K562 (cell line): ENCODE measurements at regions not wholly inside any gene's neighbourhood (a gene's known extent, or its start where the extent isn't known, plus 50 kb on each side); places are given as distances from the start of the nearest gene placed in this dataset.

Experiments used
- CBFB ChIP-seq: sonication (generic); formaldehyde crosslinking; IDR thresholded peaks from 2 replicates; pipeline ENCODE4 v1.4.0; 2020; ENCODE audit warnings: mild to moderate bottlenecking, missing genetic modification reagents
- CHD4 ChIP-seq: fragments of 200-600 bp; sonication (generic); IDR thresholded peaks from 3 replicates; pipeline ENCODE4 v1.6.1; 2012; ENCODE audit warnings: low read depth, mild to moderate bottlenecking, mixed read lengths, low read length, inconsistent platforms; ENCODE audit not compliant: insufficient read depth, insufficient replicate concordance, poor library complexity, severe bottlenecking
- ETV6 ChIP-seq, 3 experiments: fragments of 150-350 bp in 1 of 3; sonication (generic) in 1 of 3; formaldehyde crosslinking in 1 of 3; IDR thresholded peaks; 2 replicates each; pipeline versions ENCODE4 v1.6.1 to v1.8.0; 2014 to 2022; ENCODE audit warnings: borderline replicate concordance in 2 of 3, low read depth in 2 of 3, antibody characterized with exemption in 1 of 3, low read length in 1 of 3, mild to moderate bottlenecking in 1 of 3, missing genetic modification reagents in 1 of 3
- FOSL1 ChIP-seq: fragments of 200-800 bp; sonication (Bioruptor generic); conservative IDR thresholded peaks from 2 replicates; pipeline ENCODE4 v1.6.1; 2016; ENCODE audit warnings: missing genetic modification characterization, missing compliant biosample characterization
- KDM4B ChIP-seq, 2 experiments: fragments of 450-650 bp in 1 of 2; sonication (generic) in 1 of 2; IDR thresholded peaks; 2 replicates each; pipeline ENCODE4 v1.6.1; 2016 to 2017; ENCODE audit warnings: borderline replicate concordance in 2 of 2, antibody characterized with exemption in 1 of 2, low read depth in 1 of 2, mild to moderate bottlenecking in 1 of 2
- MAZ ChIP-seq, 2 experiments: fragments of 450-650 bp in 1 of 2; sonication (generic) in 1 of 2; formaldehyde crosslinking; IDR thresholded peaks in 1 of 2; conservative IDR thresholded peaks in 1 of 2; 2 replicates each; pipeline versions ENCODE4 v1.4.0 to v1.5.0; 2020; ENCODE audit warnings: mild to moderate bottlenecking in 1 of 2, missing genetic modification reagents in 1 of 2
- POLR2A ChIP-seq: fragments of 450-650 bp; conservative IDR thresholded peaks from 2 replicates; pipeline ENCODE4 v1.6.1; 2016
- SMARCA4 ChIP-seq: fragments of 450-650 bp; IDR thresholded peaks from 2 replicates; pipeline ENCODE4 v1.6.1; 2016
- TAF15 ChIP-seq: fragments of 200-400 bp; formaldehyde crosslinking; IDR thresholded peaks from 2 replicates; pipeline ENCODE4 v1.6.1; 2017; ENCODE audit warnings: mild to moderate bottlenecking, low read depth, low read length, moderate library complexity
- TF ChIP-seq, protein P1 (sequence below): sonication (generic); formaldehyde crosslinking; IDR thresholded peaks from 2 replicates; pipeline ENCODE4 v1.8.1; 2023; ENCODE audit warnings: mild to moderate bottlenecking, missing genetic modification reagents, moderate library complexity
- TF ChIP-seq, protein P2 (sequence below): fragments of 250-450 bp; sonication (Bioruptor Pico); IDR thresholded peaks from 2 replicates; pipeline ENCODE4 v1.8.0; 2021; ENCODE audit warnings: moderate library complexity, mild to moderate bottlenecking, inconsistent platforms

DNA sequence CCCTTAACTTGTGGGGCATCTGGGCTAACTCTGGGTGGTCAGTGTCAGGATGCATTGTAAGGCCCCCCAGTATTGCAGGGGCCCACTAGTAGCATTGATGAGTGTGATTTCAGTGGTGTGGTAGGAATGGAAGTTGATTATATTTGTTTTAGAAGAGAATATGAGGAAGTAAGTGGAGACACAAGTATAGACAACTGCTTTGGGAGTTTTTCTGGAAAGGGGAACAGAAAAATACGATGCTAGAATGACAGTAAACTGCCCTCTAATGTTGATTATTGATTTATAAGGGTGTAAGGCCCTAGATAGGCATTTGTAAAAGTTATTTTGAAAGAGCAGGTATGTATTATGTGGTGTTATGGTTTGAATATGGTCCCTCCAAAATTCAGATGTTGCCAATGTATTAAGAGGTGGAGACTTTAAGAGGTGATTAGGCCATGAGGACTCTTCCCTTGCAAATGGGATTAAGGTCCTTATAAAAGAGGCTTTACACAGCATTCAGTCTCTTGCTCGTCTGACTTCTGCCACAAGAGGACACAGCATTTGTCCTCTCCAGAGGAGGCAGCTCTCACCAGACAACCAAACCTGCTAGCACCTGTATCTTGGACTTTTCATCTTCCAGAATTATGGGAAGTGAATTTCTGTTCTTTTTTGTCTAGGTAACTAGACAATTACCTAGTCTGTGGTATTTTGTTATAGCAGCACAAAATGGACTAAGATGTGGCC, 135.9 kb upstream of the DTNBP1 start:
- no peak for TF ChIP-seq CHD4
- no peak for TF ChIP-seq POLR2A
- no peak for TF ChIP-seq SMARCA4
- TF ChIP-seq, protein P1, sequence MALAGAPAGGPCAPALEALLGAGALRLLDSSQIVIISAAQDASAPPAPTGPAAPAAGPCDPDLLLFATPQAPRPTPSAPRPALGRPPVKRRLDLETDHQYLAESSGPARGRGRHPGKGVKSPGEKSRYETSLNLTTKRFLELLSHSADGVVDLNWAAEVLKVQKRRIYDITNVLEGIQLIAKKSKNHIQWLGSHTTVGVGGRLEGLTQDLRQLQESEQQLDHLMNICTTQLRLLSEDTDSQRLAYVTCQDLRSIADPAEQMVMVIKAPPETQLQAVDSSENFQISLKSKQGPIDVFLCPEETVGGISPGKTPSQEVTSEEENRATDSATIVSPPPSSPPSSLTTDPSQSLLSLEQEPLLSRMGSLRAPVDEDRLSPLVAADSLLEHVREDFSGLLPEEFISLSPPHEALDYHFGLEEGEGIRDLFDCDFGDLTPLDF (CRISPR knock-in tag): no peak
- no peak for TF ChIP-seq FOSL1
- no peak for TF ChIP-seq MAZ (CRISPR knock-in tag; conservative IDR thresholded peaks at IDR 0.05 in 1 of 2, IDR thresholded peaks at IDR 0.05 in 1 of 2)
- TF ChIP-seq ETV6 (IDR thresholded peaks at IDR 0.05; ENCODE audit: borderline replicate concordance in 1 of 2, low read depth in 2 of 2, low read length in 1 of 2): no peak
- TF ChIP-seq ETV6 (CRISPR knock-in tag; IDR thresholded peaks at IDR 0.05; ENCODE audit: borderline replicate concordance): no peak
- TF ChIP-seq CBFB: no peak
- TF ChIP-seq, protein P2, sequence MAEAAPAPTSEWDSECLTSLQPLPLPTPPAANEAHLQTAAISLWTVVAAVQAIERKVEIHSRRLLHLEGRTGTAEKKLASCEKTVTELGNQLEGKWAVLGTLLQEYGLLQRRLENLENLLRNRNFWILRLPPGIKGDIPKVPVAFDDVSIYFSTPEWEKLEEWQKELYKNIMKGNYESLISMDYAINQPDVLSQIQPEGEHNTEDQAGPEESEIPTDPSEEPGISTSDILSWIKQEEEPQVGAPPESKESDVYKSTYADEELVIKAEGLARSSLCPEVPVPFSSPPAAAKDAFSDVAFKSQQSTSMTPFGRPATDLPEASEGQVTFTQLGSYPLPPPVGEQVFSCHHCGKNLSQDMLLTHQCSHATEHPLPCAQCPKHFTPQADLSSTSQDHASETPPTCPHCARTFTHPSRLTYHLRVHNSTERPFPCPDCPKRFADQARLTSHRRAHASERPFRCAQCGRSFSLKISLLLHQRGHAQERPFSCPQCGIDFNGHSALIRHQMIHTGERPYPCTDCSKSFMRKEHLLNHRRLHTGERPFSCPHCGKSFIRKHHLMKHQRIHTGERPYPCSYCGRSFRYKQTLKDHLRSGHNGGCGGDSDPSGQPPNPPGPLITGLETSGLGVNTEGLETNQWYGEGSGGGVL: no peak
- no peak for TF ChIP-seq KDM4B (IDR thresholded peaks at IDR 0.05; ENCODE audit: borderline replicate concordance in 2 of 2, low read depth in 1 of 2)
- TF ChIP-seq TAF15: no peak
